Loucy (cell line): ENCODE measurements at regions not wholly inside any gene's neighbourhood (a gene's known extent, or its start where the extent isn't known, plus 50 kb on each side); places are given as distances from the start of the nearest gene placed in this dataset.

Source experiments
- H2AFZ ChIP-seq: fragments of 200-600 bp; sonication (generic); 2 replicates; pipeline ENCODE4 v1.6.0; 2016; ENCODE audit warnings: antibody characterized with exemption, mild to moderate bottlenecking, low read length, moderate library complexity
- H3F3A ChIP-seq: fragments of 200-600 bp; 2 replicates; pipeline ENCODE4 v1.6.0; 2016; ENCODE audit warnings: antibody characterized with exemption, low read depth, mild to moderate bottlenecking
- H3K27me3 ChIP-seq: fragments of 200-600 bp; sonication (generic); 2 replicates; pipeline ENCODE4 v1.6.1; 2014; ENCODE audit warnings: low read length, mild to moderate bottlenecking; ENCODE audit not compliant: insufficient read depth, poor library complexity, severe bottlenecking
- H3K36me3 ChIP-seq: fragments of 200-600 bp; sonication (generic); 2 replicates; pipeline ENCODE4 v1.6.1; 2016; ENCODE audit warnings: low read length; ENCODE audit not compliant: insufficient read depth
- H3K4me1 ChIP-seq: fragments of 200-600 bp; sonication (generic); 2 replicates; pipeline ENCODE4 v1.5.1; 2014; ENCODE audit warnings: low read length, mild to moderate bottlenecking; ENCODE audit not compliant: insufficient read depth, poor library complexity, severe bottlenecking
- H3K4me2 ChIP-seq: fragments of 200-600 bp; sonication (generic); 2 replicates; pipeline ENCODE4 v1.6.0; 2014; ENCODE audit warnings: antibody characterized with exemption, low read length, low read depth, mild to moderate bottlenecking; ENCODE audit not compliant: poor library complexity, severe bottlenecking
- H3K4me3 ChIP-seq: fragments of 200-600 bp; sonication (generic); 2 replicates; pipeline ENCODE4 v1.5.1; 2014; ENCODE audit warnings: low read length, mild to moderate bottlenecking, mixed read lengths; ENCODE audit not compliant: poor library complexity, severe bottlenecking
- H3K79me2 ChIP-seq: fragments of 200-600 bp; sonication (generic); 2 replicates; pipeline ENCODE4 v1.6.1; 2014; ENCODE audit warnings: low read length; ENCODE audit not compliant: insufficient read depth
- H3K9ac ChIP-seq: fragments of 200-600 bp; sonication (generic); 2 replicates; pipeline ENCODE4 v1.6.0; 2014; ENCODE audit warnings: mild to moderate bottlenecking, low read depth, low read length, moderate library complexity; ENCODE audit not compliant: poor library complexity, severe bottlenecking
- H3K9me2 ChIP-seq: fragments of 200-600 bp; sonication (generic); replicated peaks from 2 replicates; pipeline ENCODE4 v1.6.1; 2016; ENCODE audit warnings: low read depth, low read length, mixed read lengths
- H3K9me3 ChIP-seq: fragments of 200-600 bp; sonication (generic); 2 replicates; pipeline ENCODE4 v1.6.1; 2014; ENCODE audit warnings: mild to moderate bottlenecking, antibody characterized with exemption, low read length, low read depth; ENCODE audit not compliant: insufficient read depth
- H4K20me1 ChIP-seq: fragments of 200-600 bp; sonication (generic); 2 replicates; pipeline ENCODE4 v1.6.0; 2014; ENCODE audit warnings: antibody characterized with exemption, low read length, mild to moderate bottlenecking; ENCODE audit not compliant: insufficient read depth, poor library complexity, severe bottlenecking
- CTCF ChIP-seq: fragments of 200-600 bp; sonication (generic); conservative IDR thresholded peaks from 2 replicates; pipeline ENCODE4 v1.5.1; 2014; ENCODE audit warnings: mild to moderate bottlenecking, antibody characterized with exemption, low read length
- EZH2phosphoT487 ChIP-seq: fragments of 200-600 bp; IDR thresholded peaks from 2 replicates; pipeline ENCODE4 v1.6.1; 2018; ENCODE audit warnings: antibody characterized with exemption, mild to moderate bottlenecking, moderate library complexity, borderline replicate concordance

- TF ChIP-seq EZH2phosphoT487: no peak
- no peak for TF ChIP-seq CTCF
Observed at GRCh38 chr21:16404776-16405175, 675.0 kb downstream of the USP25 start.

GRCh38 chr21:16406355-16406754 lies 676.6 kb downstream of the USP25 start:
- H3K27me3 ChIP-seq: no peaks in the 10 kb centered on the region
- no peak overlapping the region for H2AFZ ChIP-seq
- TF ChIP-seq EZH2phosphoT487: no peak
- TF ChIP-seq CTCF: no peak
- no peak overlapping the region for H3K4me3 ChIP-seq
- H4K20me1 ChIP-seq: no peaks in the 10 kb centered on the region
- no peak overlapping the region for H3K9ac ChIP-seq
- no peak overlapping the region for H3K4me2 ChIP-seq
- H3K9me3 ChIP-seq: no peaks in the 10 kb centered on the region
- H3F3A ChIP-seq: no peaks in the 10 kb centered on the region
- no peaks in the 10 kb centered on the region for H3K9me2 ChIP-seq
- H3K36me3 ChIP-seq: no peaks in the 10 kb centered on the region
- no peaks in the 10 kb centered on the region for H3K79me2 ChIP-seq
- H3K4me1 ChIP-seq: no peaks in the 10 kb centered on the region

More at GRCh38 chr21:16404776-16405175, 675.0 kb downstream of the USP25 start:
- no peaks in the 10 kb centered on the region for H4K20me1 ChIP-seq
- no peaks in the 10 kb centered on the region for H3K27me3 ChIP-seq
- H3K4me1 ChIP-seq: no peaks in the 10 kb centered on the region
- no peaks in the 10 kb centered on the region for H3K79me2 ChIP-seq
- no peaks in the 10 kb centered on the region for H3K9me3 ChIP-seq
- no peaks in the 10 kb centered on the region for H3F3A ChIP-seq
- H3K9ac ChIP-seq: no peak overlapping the region
- no peak overlapping the region for H3K4me3 ChIP-seq
- no peak overlapping the region for H2AFZ ChIP-seq
- no peaks in the 10 kb centered on the region for H3K36me3 ChIP-seq
- H3K4me2 ChIP-seq: no peak overlapping the region
- H3K9me2 ChIP-seq: no peaks in the 10 kb centered on the region

- Histone ChIP-seq H3K4me1 (no peaks in the 10 kb centered on the region), H2AFZ (no peak overlapping the region), H3K4me3 (no peak overlapping the region), H3K27me3 (no peaks in the 10 kb centered on the region), H3K79me2 (no peaks in the 10 kb centered on the region), H3K36me3 (no peaks in the 10 kb centered on the region), H3K9me3 (no peaks in the 10 kb centered on the region), H3K4me2 (no peak overlapping the region), H3K9me2 (no peaks in the 10 kb centered on the region), H3K9ac (no peak overlapping the region), H4K20me1 (no peaks in the 10 kb centered on the region), H3F3A (no peaks in the 10 kb centered on the region)
- no peak for TF ChIP-seq CTCF
- TF ChIP-seq EZH2phosphoT487: no peak
Observed at GRCh38 chr21:16407403-16408240, 677.8 kb downstream of the USP25 start.
